A549 (cell line): ENCODE measurements at regions not wholly inside any gene's neighbourhood (a gene's known extent, or its start where the extent isn't known, plus 50 kb on each side); places are given as distances from the start of the nearest gene placed in this dataset.

Experiments
- ATAC-seq, 2 experiments: fragments of 200-7000 bp in 1 of 2; fragments of >200 bp in 1 of 2; cut with Nextera tagmentation in 1 of 2; cut with Tn5 transposase in 1 of 2; 3 replicates each; pipeline versions ENCODE4 v1.8.0 to v1.9.1; 2018 to 2020; ENCODE audit warnings: mild to moderate bottlenecking in 1 of 2, moderate library complexity in 1 of 2
- CTCF ChIA-PET: fragments of 300-600 bp; sonication (Branson Sonifier 250); formaldehyde crosslinking; extraction: SDS; loops from one replicate; lab custom pipeline; 2021; ENCODE audit warnings: antibody characterized with exemption, inconsistent platforms; lab: Yijun Ruan, JAX
- POLR2A ChIA-PET: fragments of 350-600 bp; formaldehyde crosslinking; extraction: SDS; loops from one replicate; lab custom pipeline; 2021; ENCODE audit warnings: antibody characterized with exemption, inconsistent platforms; lab: Yijun Ruan, JAX
- DNase-seq, 2 experiments: peaks; one replicate each; pipeline versions ENCODE4 v3.0.0 to v3.0.0-alpha.2; 2011 to 2016; ENCODE audit warnings: low read depth in 1 of 2, low spot score in 1 of 2
- FAIRE-seq: peaks from 2 replicates; lab custom pipeline; 2011; peaks lifted over from hg19 to GRCh38; lab: Jason Lieb, UNC
- H3K27ac ChIP-seq, 2 experiments: fragments of >200 bp; sonication (Bioruptor Twin); formaldehyde crosslinking; 3 replicates each; pipeline ENCODE4 v1.5.1; 2016 to 2017
- H3K4me1 ChIP-seq: fragments of >200 bp; sonication (Bioruptor Twin); formaldehyde crosslinking; 3 replicates; pipeline ENCODE4 v1.6.1; 2016
- H3K4me2 ChIP-seq: fragments of >200 bp; sonication (Bioruptor Twin); formaldehyde crosslinking; 3 replicates; pipeline ENCODE4 v1.6.1; 2016
- H3K4me3 ChIP-seq: fragments of >200 bp; sonication (Bioruptor Twin); formaldehyde crosslinking; 3 replicates; pipeline ENCODE4 v1.5.1; 2016
- H3K9me3 ChIP-seq: fragments of >200 bp; sonication (Bioruptor Twin); formaldehyde crosslinking; 3 replicates; pipeline ENCODE4 v1.6.1; 2016
- BHLHE40 ChIP-seq: IDR thresholded peaks from 2 replicates; pipeline ENCODE4 v1.6.1; 2012; ENCODE audit warnings: low read depth, low read length, inconsistent platforms
- CEBPB ChIP-seq, 2 experiments: fragments of >200 bp in 1 of 2; sonication (Bioruptor Twin) in 1 of 2; formaldehyde crosslinking in 1 of 2; IDR thresholded peaks; 2 replicates each; pipeline ENCODE4 v1.6.1; 2012 to 2016
- CHD2 ChIP-seq: fragments of 150-350 bp; IDR thresholded peaks from 2 replicates; pipeline ENCODE4 v1.6.1; 2014; ENCODE audit warnings: low read length; ENCODE audit not compliant: partially characterized antibody
- CHD4 ChIP-seq: fragments of 200-600 bp; sonication (generic); IDR thresholded peaks from 2 replicates; pipeline ENCODE4 v1.6.1; 2016; ENCODE audit warnings: antibody characterized with exemption, mild to moderate bottlenecking, borderline replicate concordance
- EHF ChIP-seq: fragments of 250-450 bp; sonication (Bioruptor Pico); IDR thresholded peaks from 2 replicates; pipeline ENCODE4 v1.5.0; 2020; ENCODE audit warnings: mild to moderate bottlenecking
- ELK1 ChIP-seq: fragments of 150-350 bp; IDR thresholded peaks from 2 replicates; pipeline ENCODE4 v1.6.1; 2014; ENCODE audit warnings: low read depth, mild to moderate bottlenecking, low read length
- ESRRA ChIP-seq: fragments of 150-350 bp; IDR thresholded peaks from 2 replicates; pipeline ENCODE4 v1.6.1; 2014; ENCODE audit warnings: mild to moderate bottlenecking, low read length, borderline replicate concordance
- FOSB ChIP-seq: fragments of 250-450 bp; sonication (Bioruptor Pico); IDR thresholded peaks from 2 replicates; pipeline ENCODE4 v1.5.0; 2020; ENCODE audit warnings: mild to moderate bottlenecking, moderate library complexity
- FOSL2 ChIP-seq, 2 experiments: fragments of 450-650 bp in 1 of 2; fragments of >200 bp in 1 of 2; sonication (Bioruptor Twin) in 1 of 2; formaldehyde crosslinking; IDR thresholded peaks; 2 replicates each; pipeline versions ENCODE4 v1.5.0 to v1.6.1; 2016 to 2020; ENCODE audit warnings: mild to moderate bottlenecking in 1 of 2, moderate library complexity in 1 of 2
- FOXS1 ChIP-seq: fragments of 250-450 bp; sonication (Bioruptor Pico); IDR thresholded peaks from 2 replicates; pipeline ENCODE4 v1.5.0; 2020; ENCODE audit warnings: mild to moderate bottlenecking, moderate library complexity
- HDAC2 ChIP-seq: fragments of 200-600 bp; sonication (generic); IDR thresholded peaks from 2 replicates; pipeline ENCODE4 v1.6.1; 2016
- HEYL ChIP-seq: fragments of 250-450 bp; sonication (Bioruptor Pico); IDR thresholded peaks from 2 replicates; pipeline ENCODE4 v1.8.0; 2021; ENCODE audit warnings: mild to moderate bottlenecking, moderate library complexity
- MAFK ChIP-seq: fragments of 450-650 bp; IDR thresholded peaks from 2 replicates; pipeline ENCODE4 v1.6.1; 2014; ENCODE audit not compliant: partially characterized antibody
- MAX ChIP-seq: IDR thresholded peaks from 2 replicates; pipeline ENCODE4 v1.6.1; 2012
- MYC ChIP-seq: IDR thresholded peaks from 2 replicates; pipeline ENCODE4 v1.6.1; 2012; ENCODE audit warnings: mild to moderate bottlenecking, inconsistent platforms, low read length, improper control_type of control experiment, borderline replicate concordance
- POLR2AphosphoS2 ChIP-seq: conservative IDR thresholded peaks from 2 replicates; pipeline ENCODE4 v1.6.1; 2012; ENCODE audit warnings: low read length, improper control_type of control experiment, inconsistent platforms
- RAD21 ChIP-seq, 2 experiments: fragments of >200 bp in 1 of 2; sonication (Bioruptor Twin) in 1 of 2; formaldehyde crosslinking in 1 of 2; IDR thresholded peaks in 1 of 2; conservative IDR thresholded peaks in 1 of 2; 2 replicates in 1 of 2; 3 replicates in 1 of 2; pipeline ENCODE4 v1.6.1; 2012 to 2018; ENCODE audit warnings: inconsistent platforms in 1 of 2
- RCOR1 ChIP-seq: fragments of 150-350 bp; IDR thresholded peaks from 2 replicates; pipeline ENCODE4 v1.6.1; 2014; ENCODE audit warnings: antibody characterized with exemption, low read length, low read depth
- RNF2 ChIP-seq: fragments of 200-600 bp; sonication (generic); IDR thresholded peaks from 2 replicates; pipeline ENCODE4 v1.6.1; 2016; ENCODE audit warnings: low read depth, mild to moderate bottlenecking, antibody characterized with exemption, moderate library complexity, borderline replicate concordance
- SMC3 ChIP-seq: fragments of >200 bp; sonication (Bioruptor Twin); formaldehyde crosslinking; IDR thresholded peaks from 3 replicates; pipeline ENCODE4 v1.6.1; 2018; ENCODE audit warnings: inconsistent platforms
- SREBF2 ChIP-seq: fragments of 450-650 bp; IDR thresholded peaks from 2 replicates; pipeline ENCODE4 v1.6.1; 2014; ENCODE audit warnings: mild to moderate bottlenecking, moderate library complexity
- TP53 ChIP-seq: fragments of 250-450 bp; sonication (Bioruptor Pico); IDR thresholded peaks from 2 replicates; pipeline ENCODE4 v1.5.0; 2021; ENCODE audit warnings: mild to moderate bottlenecking, moderate library complexity
- USF2 ChIP-seq: fragments of 450-650 bp; IDR thresholded peaks from 2 replicates; pipeline ENCODE4 v1.6.1; 2014; ENCODE audit warnings: antibody characterized with exemption
- ZFP36 ChIP-seq: fragments of 450-650 bp; IDR thresholded peaks from 2 replicates; pipeline ENCODE4 v1.6.1; 2014; ENCODE audit warnings: borderline replicate concordance; ENCODE audit not compliant: partially characterized antibody
- WGBS: methylation state at CpG from one replicate; pipeline ENCODE4 v1.1.6; 2017; ENCODE audit errors: missing lambda C conversion rate; 5-methylcytosine and 5-hydroxymethylcytosine counted together
- TF ChIP-seq, protein P1 (sequence below): fragments of >200 bp; sonication (Bioruptor Twin); formaldehyde crosslinking; IDR thresholded peaks from 3 replicates; pipeline ENCODE4 v1.5.1; 2016
- TF ChIP-seq, protein P2 (sequence below): fragments of 250-450 bp; sonication (Bioruptor Pico); IDR thresholded peaks from 2 replicates; pipeline ENCODE4 v1.5.0; 2020; ENCODE audit warnings: low read depth, mild to moderate bottlenecking, moderate library complexity

GRCh38 chr20:54848984-54849538 lies 373.7 kb downstream of the DOK5 start:
- CTCF ChIA-PET = interaction anchor here (0.9 kb wide), 1 partner anchor 9 kb away, joined by 3 read pairs; no protein-coding TSS in a partner anchor
- 3% methylated on average over 2 of the region's 2 CpGs for WGBS
- H3K9me3 ChIP-seq = no peaks in the 10 kb centered on the region
- TF ChIP-seq ESRRA (no peak), CHD4 (no peak), ELK1 (no peak), MAX (no peak), ZFP36 (no peak), CEBPB (IDR thresholded peaks at IDR 0.05) (no peak), FOSB (CRISPR knock-in tag) (no peak), RCOR1 (no peak), SREBF2 (no peak), MYC (no peak), MAFK (no peak)
- DNase-seq (no peak), ATAC-seq (no peak), FAIRE-seq (no peak)
- no peak overlapping the region for H3K27ac ChIP-seq
- H3K4me2 ChIP-seq = no peak overlapping the region
- no peak overlapping the region for H3K4me3 ChIP-seq
- no peaks in the 10 kb centered on the region for H3K4me1 ChIP-seq
- POLR2A ChIA-PET = no interaction called here

- H3K27ac ChIP-seq = no peak overlapping the region
- 5% methylated on average over 5 of the region's 5 CpGs for WGBS
- TF ChIP-seq RNF2 (no peak), SMC3 (no peak), FOXS1 (CRISPR knock-in tag) (no peak), TP53 (CRISPR knock-in tag) (no peak), FOSL2 (IDR thresholded peaks at IDR 0.05) (no peak), FOSL2 (CRISPR knock-in tag; IDR thresholded peaks at IDR 0.05) (no peak), BHLHE40 (no peak), RCOR1 (no peak), FOSB (CRISPR knock-in tag) (no peak), CHD2 (no peak), EHF (CRISPR knock-in tag) (no peak), ESRRA (no peak), HEYL (no peak), RAD21 (conservative IDR thresholded peaks at IDR 0.05 in 1 of 2, IDR thresholded peaks at IDR 0.05 in 1 of 2) (no peak), HDAC2 (no peak), USF2 (no peak), POLR2AphosphoS2 (no peak), ZFP36 (no peak), MAX (no peak)
- TF ChIP-seq, protein P1, sequence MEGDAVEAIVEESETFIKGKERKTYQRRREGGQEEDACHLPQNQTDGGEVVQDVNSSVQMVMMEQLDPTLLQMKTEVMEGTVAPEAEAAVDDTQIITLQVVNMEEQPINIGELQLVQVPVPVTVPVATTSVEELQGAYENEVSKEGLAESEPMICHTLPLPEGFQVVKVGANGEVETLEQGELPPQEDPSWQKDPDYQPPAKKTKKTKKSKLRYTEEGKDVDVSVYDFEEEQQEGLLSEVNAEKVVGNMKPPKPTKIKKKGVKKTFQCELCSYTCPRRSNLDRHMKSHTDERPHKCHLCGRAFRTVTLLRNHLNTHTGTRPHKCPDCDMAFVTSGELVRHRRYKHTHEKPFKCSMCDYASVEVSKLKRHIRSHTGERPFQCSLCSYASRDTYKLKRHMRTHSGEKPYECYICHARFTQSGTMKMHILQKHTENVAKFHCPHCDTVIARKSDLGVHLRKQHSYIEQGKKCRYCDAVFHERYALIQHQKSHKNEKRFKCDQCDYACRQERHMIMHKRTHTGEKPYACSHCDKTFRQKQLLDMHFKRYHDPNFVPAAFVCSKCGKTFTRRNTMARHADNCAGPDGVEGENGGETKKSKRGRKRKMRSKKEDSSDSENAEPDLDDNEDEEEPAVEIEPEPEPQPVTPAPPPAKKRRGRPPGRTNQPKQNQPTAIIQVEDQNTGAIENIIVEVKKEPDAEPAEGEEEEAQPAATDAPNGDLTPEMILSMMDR = no peak
- TF ChIP-seq, protein P2, sequence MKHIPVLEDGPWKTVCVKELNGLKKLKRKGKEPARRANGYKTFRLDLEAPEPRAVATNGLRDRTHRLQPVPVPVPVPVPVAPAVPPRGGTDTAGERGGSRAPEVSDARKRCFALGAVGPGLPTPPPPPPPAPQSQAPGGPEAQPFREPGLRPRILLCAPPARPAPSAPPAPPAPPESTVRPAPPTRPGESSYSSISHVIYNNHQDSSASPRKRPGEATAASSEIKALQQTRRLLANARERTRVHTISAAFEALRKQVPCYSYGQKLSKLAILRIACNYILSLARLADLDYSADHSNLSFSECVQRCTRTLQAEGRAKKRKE = no peak
- no peak for FAIRE-seq
- ChIA-PET CTCF (interaction anchor here (0.9 kb wide), 1 partner anchor 10 kb away, joined by 3 read pairs; no protein-coding TSS in a partner anchor), POLR2A (no interaction called here)
- DNase-seq = no peak
- H3K4me2 ChIP-seq = no peak overlapping the region
- no peak for ATAC-seq
- no peaks in the 10 kb centered on the region for H3K9me3 ChIP-seq
- no peak overlapping the region for H3K4me3 ChIP-seq
- no peaks in the 10 kb centered on the region for H3K4me1 ChIP-seq
These were observed 372.9 kb downstream of the DOK5 start for GRCh38 chr20:54848262-54848661.
